ENCODE measurements at regions not wholly inside any gene's neighbourhood (a gene's known extent, or its start where the extent isn't known, plus 50 kb on each side); places are given as distances from the start of the nearest gene placed in this dataset.

- H3K4me1 ChIP-seq = no peaks in the 10 kb centered on the region
- no peak for DNase-seq
- intact Hi-C loops (cut with DNase I; ENCODE audit: low total_unique reads) = no loop called here
- H3K9me3 ChIP-seq = no peaks in the 10 kb centered on the region
- no peak overlapping the region for H3K27ac ChIP-seq
- no peaks in the 10 kb centered on the region for H3K27me3 ChIP-seq
- TF ChIP-seq POLR2AphosphoS5 (IDR thresholded peaks at IDR 0.05) (no peak), POLR2A (IDR thresholded peaks at IDR 0.05) (no peak), EP300 (IDR thresholded peaks at IDR 0.05) (no peak), CTCF (IDR thresholded peaks at IDR 0.05) (no peak)
- WGBS, 5 donors = 74 to 93% (median 85%) methylated on average over 3 of the region's 3 CpGs
- no peak overlapping the region for H3K4me3 ChIP-seq
- no peaks in the 10 kb centered on the region for H3K36me3 ChIP-seq
Observed at GRCh38 chr2:48043746-48044145, 137.4 kb upstream of the FBXO11 start.

- no peaks in the 10 kb centered on the region for H3K4me1 ChIP-seq
- H3K9me3 ChIP-seq = no peaks in the 10 kb centered on the region
- no peak for TF ChIP-seq POLR2AphosphoS5 (IDR thresholded peaks at IDR 0.05)
- TF ChIP-seq POLR2A (IDR thresholded peaks at IDR 0.05) = no peak
- no peak for TF ChIP-seq EP300 (IDR thresholded peaks at IDR 0.05)
- no peak for TF ChIP-seq CTCF (IDR thresholded peaks at IDR 0.05)
- H3K36me3 ChIP-seq = no peaks in the 10 kb centered on the region
- WGBS, 5 donors = 73 to 81% (median 78%) methylated on average over 1 of the region's 1 CpG
- intact Hi-C loops (cut with DNase I; ENCODE audit: low total_unique reads) = no loop called here
- no peaks in the 10 kb centered on the region for H3K27me3 ChIP-seq
- no peak overlapping the region for H3K4me3 ChIP-seq
- DNase-seq = no peak
- no peak overlapping the region for H3K27ac ChIP-seq
Observed at GRCh38 chr2:48045613-48046012, 139.3 kb upstream of the FBXO11 start.

DNA sequence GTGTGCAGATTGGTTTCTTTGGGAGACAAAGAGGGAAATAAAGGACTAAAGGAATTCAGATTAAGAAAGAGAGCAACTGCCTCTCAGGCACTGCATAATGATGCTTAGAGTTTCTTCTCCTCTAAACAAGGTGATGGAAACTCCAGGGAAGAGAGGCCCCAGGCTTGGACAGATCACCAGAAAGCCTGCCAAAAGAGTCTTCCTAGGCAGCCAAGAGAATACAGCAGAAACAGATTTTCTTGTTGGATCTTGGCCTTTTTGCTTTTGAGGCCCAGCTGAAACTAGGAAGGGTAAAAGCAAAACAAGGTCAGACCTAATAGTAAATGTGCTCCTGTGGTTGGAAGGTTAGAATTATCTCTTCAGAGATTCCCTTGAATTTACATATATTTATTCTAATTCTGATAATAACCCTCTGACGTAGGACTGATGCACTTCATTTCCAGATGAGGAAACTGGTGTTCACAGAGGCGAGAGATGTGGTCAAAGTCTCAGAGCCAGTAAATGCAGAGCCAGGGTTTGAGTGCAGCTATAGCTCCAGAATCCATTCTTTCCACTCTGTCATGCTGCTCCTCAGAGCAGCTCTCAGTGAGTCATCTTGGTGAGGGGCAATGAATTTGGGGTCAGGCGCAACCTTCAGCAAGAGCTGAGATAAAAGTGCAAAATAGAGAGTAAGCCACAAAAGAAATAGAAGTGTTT, 142.3 kb upstream of the FBXO11 start:
- no peak for TF ChIP-seq POLR2A (IDR thresholded peaks at IDR 0.05)
- no peak for TF ChIP-seq CTCF (IDR thresholded peaks at IDR 0.05)
- no peak for TF ChIP-seq POLR2AphosphoS5 (IDR thresholded peaks at IDR 0.05)
- TF ChIP-seq EP300 (IDR thresholded peaks at IDR 0.05) = no peak
- intact Hi-C loops (cut with DNase I; ENCODE audit: low total_unique reads) = no loop called here
- no peaks in the 10 kb centered on the region for H3K4me1 ChIP-seq
- WGBS, 5 donors = 77 to 88% (median 85%) methylated on average over 3 of the region's 3 CpGs
- no peak overlapping the region for H3K4me3 ChIP-seq
- H3K27ac ChIP-seq = no peak overlapping the region
- peak in 1 of 2 donors; percentile 36 for DNase-seq
- H3K9me3 ChIP-seq = no peaks in the 10 kb centered on the region
- H3K36me3 ChIP-seq = no peaks in the 10 kb centered on the region
- no peaks in the 10 kb centered on the region for H3K27me3 ChIP-seq

DNA sequence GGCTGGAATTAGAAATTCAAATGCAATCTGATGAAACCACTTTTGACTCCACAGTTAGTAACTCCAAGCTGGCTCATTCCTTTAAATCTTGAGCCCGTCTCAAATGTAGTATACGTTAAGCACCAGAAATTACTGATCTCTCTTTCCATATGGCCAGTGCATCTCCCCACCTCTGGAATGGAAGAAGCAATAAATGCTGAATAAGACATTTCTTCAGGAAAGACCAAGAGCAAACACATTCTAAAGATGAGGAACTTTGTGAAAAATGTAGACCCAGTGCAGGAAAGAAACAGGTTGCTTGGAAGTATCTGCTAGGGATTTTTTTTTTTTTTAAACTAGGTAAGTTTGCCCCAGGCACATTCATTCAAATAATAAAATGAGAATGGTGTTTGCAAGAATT, 143.1 kb upstream of the FBXO11 start:
- intact Hi-C loops (cut with DNase I; ENCODE audit: low total_unique reads) = no loop called here
- no peak for DNase-seq
- Histone ChIP-seq H3K4me3 (no peak overlapping the region), H3K36me3 (no peaks in the 10 kb centered on the region), H3K27ac (no peak overlapping the region), H3K27me3 (no peaks in the 10 kb centered on the region), H3K4me1 (no peaks in the 10 kb centered on the region), H3K9me3 (no peaks in the 10 kb centered on the region)
- WGBS, 5 donors = 81 to 94% (median 83%) methylated on average over 2 of the region's 2 CpGs
- no peak for TF ChIP-seq CTCF (IDR thresholded peaks at IDR 0.05)
- TF ChIP-seq POLR2AphosphoS5 (IDR thresholded peaks at IDR 0.05) = no peak
- no peak for TF ChIP-seq POLR2A (IDR thresholded peaks at IDR 0.05)
- no peak for TF ChIP-seq EP300 (IDR thresholded peaks at IDR 0.05)

Measured in stomach (tissue), 8 donors.